IMR-90 (cell line): ENCODE measurements at regions not wholly inside any gene's neighbourhood (a gene's known extent, or its start where the extent isn't known, plus 50 kb on each side); places are given as distances from the start of the nearest gene placed in this dataset.

ENCODE experiments used
- ATAC-seq: fragments of 200-7000 bp; cut with Tn5 transposase; 2 replicates; pipeline ENCODE4 v1.9.1; 2020; ENCODE audit warnings: low read depth, mild to moderate bottlenecking, moderate library complexity
- BruUV-seq: library from RNA; stranded (reverse); fragments of 400-500 nt; replicated peaks from 2 replicates; lab custom pipeline; 2021; lab: Mats Ljungman, UMichigan
- CTCF ChIA-PET: fragments of 300-600 bp; formaldehyde crosslinking; extraction: SDS; loops from one replicate; lab custom pipeline; 2021; ENCODE audit warnings: antibody characterized with exemption; lab: Yijun Ruan, JAX
- POLR2A ChIA-PET: fragments of 300-600 bp; sonication (Branson Sonifier 250); formaldehyde crosslinking; loops from one replicate; lab custom pipeline; 2022; ENCODE audit warnings: antibody characterized with exemption; ENCODE audit not compliant: unreplicated experiment; lab: Charles Lee
- DNase-seq: peaks from one replicate; pipeline ENCODE4 v3.0.0; 2013
- H2AFZ ChIP-seq: replicated peaks from 2 replicates; pipeline ENCODE3; 2013; ENCODE audit warnings: low read length, mild to moderate bottlenecking; ENCODE audit not compliant: poor library complexity
- H2AK5ac ChIP-seq: 2 replicates; pipeline ENCODE4 v1.6.1; 2013; ENCODE audit warnings: low read depth, low read length, inconsistent platforms
- H2AK9ac ChIP-seq: replicated peaks from 2 replicates; pipeline ENCODE3; 2013; ENCODE audit warnings: mild to moderate bottlenecking, low read depth, low read length, moderate library complexity; ENCODE audit not compliant: poor library complexity
- H2BK120ac ChIP-seq: 2 replicates; pipeline ENCODE4 v1.6.1; 2013; ENCODE audit warnings: low read depth, low read length, inconsistent platforms
- H2BK15ac ChIP-seq: 3 replicates; pipeline ENCODE4 v1.6.1; 2013; ENCODE audit warnings: low read depth, low read length, inconsistent platforms
- H2BK20ac ChIP-seq: 2 replicates; pipeline ENCODE4 v1.6.1; 2013; ENCODE audit warnings: low read depth, mild to moderate bottlenecking, inconsistent platforms, low read length, moderate library complexity
- H2BK5ac ChIP-seq: 2 replicates; pipeline ENCODE4 v1.6.1; 2013; ENCODE audit warnings: mild to moderate bottlenecking, low read depth, low read length, inconsistent platforms; ENCODE audit not compliant: poor library complexity, severe bottlenecking
- H3K14ac ChIP-seq: replicated peaks from 2 replicates; pipeline ENCODE4 v1.6.1; 2013; ENCODE audit warnings: low read depth, low read length, inconsistent platforms
- H3K18ac ChIP-seq: 2 replicates; pipeline ENCODE4 v1.6.1; 2013; ENCODE audit warnings: low read depth, low read length, control low read depth
- H3K23ac ChIP-seq: 2 replicates; pipeline ENCODE4 v1.6.1; 2013; ENCODE audit warnings: low read depth, low read length, inconsistent platforms
- H3K27ac ChIP-seq: 2 replicates; pipeline ENCODE4 v1.5.1; 2013; ENCODE audit warnings: mild to moderate bottlenecking, control low read depth, low read length; ENCODE audit not compliant: insufficient read depth
- H3K27me3 ChIP-seq: 2 replicates; pipeline ENCODE4 v1.6.1; 2013; ENCODE audit warnings: low read length; ENCODE audit not compliant: control insufficient read depth, insufficient read depth
- H3K36me3 ChIP-seq: 2 replicates; pipeline ENCODE4 v1.6.1; 2013; ENCODE audit warnings: low read length, mixed read lengths; ENCODE audit not compliant: control insufficient read depth, insufficient read depth
- H3K4ac ChIP-seq: 2 replicates; pipeline ENCODE4 v1.6.1; 2013; ENCODE audit warnings: low read depth, low read length, inconsistent platforms
- H3K4me1 ChIP-seq: 2 replicates; pipeline ENCODE4 v1.6.1; 2013; ENCODE audit warnings: low read length, mixed read lengths; ENCODE audit not compliant: control insufficient read depth, insufficient read depth
- H3K4me2 ChIP-seq: 2 replicates; pipeline ENCODE4 v1.6.1; 2013; ENCODE audit warnings: low read depth, mild to moderate bottlenecking, control low read depth, low read length, moderate library complexity
- H3K4me3 ChIP-seq: 2 replicates; pipeline ENCODE4 v1.5.1; 2013; ENCODE audit warnings: low read depth, mild to moderate bottlenecking, control low read depth, low read length, moderate library complexity; ENCODE audit not compliant: insufficient read depth
- H3K56ac ChIP-seq: 2 replicates; pipeline ENCODE4 v1.6.1; 2013; ENCODE audit warnings: low read length, inconsistent platforms; ENCODE audit not compliant: insufficient read depth; ENCODE audit errors: extremely low read depth
- H3K79me1 ChIP-seq, 2 experiments: 2 replicates each; pipeline ENCODE4 v1.6.1; 2013; ENCODE audit warnings: low read length in 2 of 2, inconsistent platforms in 1 of 2, low read depth in 1 of 2
- H3K9ac ChIP-seq: 2 replicates; pipeline ENCODE4 v1.6.1; 2013; ENCODE audit warnings: low read depth, low read length, control low read depth
- H3K9me1 ChIP-seq: 2 replicates; pipeline ENCODE4 v1.6.1; 2013; ENCODE audit warnings: low read length, inconsistent platforms; ENCODE audit not compliant: insufficient read depth
- H3K9me3 ChIP-seq: 2 replicates; pipeline ENCODE4 v1.6.1; 2013; ENCODE audit warnings: low read length; ENCODE audit not compliant: control insufficient read depth, insufficient read depth
- H4K20me1 ChIP-seq: 2 replicates; pipeline ENCODE4 v1.6.1; 2013; ENCODE audit warnings: low read length, inconsistent platforms; ENCODE audit not compliant: insufficient read depth
- H4K5ac ChIP-seq: 2 replicates; pipeline ENCODE4 v1.6.1; 2013; ENCODE audit warnings: mild to moderate bottlenecking, low read depth, low read length, control low read depth
- H4K8ac ChIP-seq, 2 experiments: 2 replicates each; pipeline ENCODE4 v1.6.1; 2013; ENCODE audit warnings: low read depth in 2 of 2, low read length in 2 of 2, control low read depth in 1 of 2, inconsistent platforms in 1 of 2
- H4K91ac ChIP-seq: 2 replicates; pipeline ENCODE4 v1.6.1; 2013; ENCODE audit warnings: low read depth, low read length, inconsistent platforms; ENCODE audit not compliant: insufficient read depth
- BHLHE40 ChIP-seq: fragments of 150-350 bp; IDR thresholded peaks from 2 replicates; pipeline ENCODE4 v1.6.1; 2016; ENCODE audit warnings: mild to moderate bottlenecking, low read depth, low read length
- CEBPB ChIP-seq: IDR thresholded peaks from 2 replicates; pipeline ENCODE4 v1.6.1; 2012; ENCODE audit warnings: low read depth, low read length, improper control_type of control experiment
- CHD1 ChIP-seq: IDR thresholded peaks from 2 replicates; pipeline ENCODE4 v1.6.1; 2012; ENCODE audit warnings: low read depth, low read length, improper control_type of control experiment
- FOS ChIP-seq: fragments of 150-350 bp; IDR thresholded peaks from 2 replicates; pipeline ENCODE4 v1.6.1; 2016; ENCODE audit warnings: low read depth, low read length
- MAFK ChIP-seq: IDR thresholded peaks from 2 replicates; pipeline ENCODE4 v1.6.1; 2012; ENCODE audit warnings: low read depth, low read length, improper control_type of control experiment
- MAZ ChIP-seq: IDR thresholded peaks from 2 replicates; pipeline ENCODE4 v1.6.1; 2012; ENCODE audit warnings: low read depth, mild to moderate bottlenecking, low read length, improper control_type of control experiment, moderate library complexity, borderline replicate concordance
- MXI1 ChIP-seq: IDR thresholded peaks from 2 replicates; pipeline ENCODE4 v1.6.1; 2012; ENCODE audit warnings: low read depth, mild to moderate bottlenecking, low read length, moderate library complexity, borderline replicate concordance
- NFE2L2 ChIP-seq: fragments of 150-350 bp; IDR thresholded peaks from 2 replicates; pipeline ENCODE4 v1.6.1; 2016; ENCODE audit warnings: low read depth, mild to moderate bottlenecking, low read length
- POLR2A ChIP-seq: IDR thresholded peaks from 2 replicates; pipeline ENCODE4 v1.6.1; 2012; ENCODE audit warnings: mild to moderate bottlenecking, low read depth, low read length
- RAD21 ChIP-seq: IDR thresholded peaks from 2 replicates; pipeline ENCODE4 v1.6.1; 2012; ENCODE audit warnings: low read length, improper control_type of control experiment
- RCOR1 ChIP-seq: IDR thresholded peaks from 2 replicates; pipeline ENCODE4 v1.6.1; 2012; ENCODE audit warnings: mild to moderate bottlenecking, low read length, improper control_type of control experiment; ENCODE audit not compliant: insufficient replicate concordance
- RFX5 ChIP-seq: IDR thresholded peaks from 2 replicates; pipeline ENCODE4 v1.8.0; 2012; ENCODE audit warnings: low read depth, mild to moderate bottlenecking, low read length, moderate library complexity
- SMC3 ChIP-seq: fragments of 150-350 bp; IDR thresholded peaks from 2 replicates; pipeline ENCODE4 v1.6.1; 2016; ENCODE audit warnings: low read depth, mild to moderate bottlenecking, antibody characterized with exemption, low read length, moderate library complexity
- WGBS, 2 experiments: methylation state at CpG; one replicate each; pipeline versions ENCODE4 v1.1.5 to v1.1.7; 2013; ENCODE audit warnings: missing lambda C conversion rate in 2 of 2; ENCODE audit not compliant: insufficient read length in 1 of 2; ENCODE audit errors: extremely low coverage in 2 of 2; 5-methylcytosine and 5-hydroxymethylcytosine counted together
- dilution Hi-C: fragments of 300-500 bp; cut with HindIII; formaldehyde crosslinking; loops from one replicate; pipeline ENCODE4 v1.14.3; 2018; ENCODE audit warnings: low sequenced_read_pairs; ENCODE audit not compliant: unreplicated experiment
- in situ Hi-C: fragments of 300-500 bp; cut with MboI; formaldehyde crosslinking; loops from 3 replicates; pipeline ENCODE4 v1.14.3; 2019; ENCODE audit warnings: low sequenced_read_pairs, inconsistent platforms, mixed read lengths
- intact Hi-C: fragments of 100-400 bp; cut with micrococcal nuclease; formaldehyde crosslinking; loops from 2 replicates; pipeline ENCODE4 v1.10.0; 2022
- TF ChIP-seq, protein P1 (sequence below): fragments of 150-350 bp; IDR thresholded peaks from 2 replicates; pipeline ENCODE4 v1.6.1; 2017; ENCODE audit warnings: mild to moderate bottlenecking, antibody characterized with exemption, low read length, low read depth
- TF ChIP-seq, protein P2 (sequence below): fragments of 150-350 bp; IDR thresholded peaks from 2 replicates; pipeline ENCODE4 v1.6.1; 2016; ENCODE audit warnings: low read depth, mild to moderate bottlenecking, low read length, moderate library complexity, borderline replicate concordance
- TF ChIP-seq, protein P3 (sequence below): conservative IDR thresholded peaks from 2 replicates; pipeline ENCODE4 v1.5.1; 2012; ENCODE audit warnings: mild to moderate bottlenecking, low read depth, low read length, improper control_type of control experiment

DNA sequence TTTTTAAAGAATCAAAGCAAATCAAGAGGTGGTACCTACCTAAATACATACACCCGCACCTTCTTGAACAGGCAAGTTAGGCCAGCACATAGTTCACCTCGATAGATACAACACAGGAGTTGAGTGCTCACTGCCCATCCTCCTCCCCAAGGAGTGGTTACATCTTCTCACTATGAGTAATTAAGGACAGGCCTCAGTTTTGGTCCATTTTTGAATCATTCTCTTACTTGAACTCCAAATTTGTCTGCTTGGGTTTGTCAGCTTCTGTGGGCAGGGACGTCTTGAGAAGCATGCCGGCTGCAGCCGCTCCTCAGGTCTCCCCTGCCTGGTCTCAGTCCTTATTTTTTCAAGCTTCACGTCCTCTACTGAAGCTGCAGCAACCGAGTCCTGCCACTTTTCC lies 190.6 kb upstream of the RBPJ start:
- CTCF ChIA-PET = no interaction called here
- no TSS peak for BruUV-seq
- Histone ChIP-seq H2BK120ac (no peak overlapping the region), H2AK9ac (no peak overlapping the region), H4K91ac (no peak overlapping the region), H3K18ac (no peak overlapping the region), H2BK20ac (no peak overlapping the region), H2AFZ (no peak overlapping the region), H2AK5ac (no peak overlapping the region), H4K5ac (no peak overlapping the region), H3K14ac (no peak overlapping the region), H3K27me3 (no peaks in the 10 kb centered on the region), H3K36me3 (no peaks in the 10 kb centered on the region), H3K4me2 (no peak overlapping the region), H4K8ac (no peak overlapping the region), H4K20me1 (no peaks in the 10 kb centered on the region), H3K9me3 (no peaks in the 10 kb centered on the region), H3K23ac (no peak overlapping the region), H3K56ac (no peak overlapping the region), H3K4ac (no peak overlapping the region), H3K79me1 (no peaks in the 10 kb centered on the region), H3K9ac (no peak overlapping the region), H3K4me1 (no peaks in the 10 kb centered on the region), H3K27ac (no peak overlapping the region), H2BK5ac (no peak overlapping the region), H3K4me3 (no peak overlapping the region), H2BK15ac (no peak overlapping the region), H3K9me1 (0 out of 2 replicates have a peak, but pooled peaks cover 3% of the 10 kb centered on the region)
- dilution Hi-C loops (no loop called here), in situ Hi-C loops (no loop called here), intact Hi-C loops (no loop called here)
- ATAC-seq = no peak
- WGBS, 2 experiments = 87% methylated on average over 5 of the region's 7 CpGs; no CpG with 5 or more reads in 1 of the 2 experiments
- POLR2A ChIA-PET = no interaction called here
- TF ChIP-seq MAFK (no peak), CHD1 (no peak), BHLHE40 (no peak), RCOR1 (no peak), RAD21 (no peak), SMC3 (no peak), NFE2L2 (no peak), CEBPB (no peak), MAZ (no peak), FOS (no peak), MXI1 (no peak), RFX5 (no peak), POLR2A (no peak)
- TF ChIP-seq, protein P1, sequence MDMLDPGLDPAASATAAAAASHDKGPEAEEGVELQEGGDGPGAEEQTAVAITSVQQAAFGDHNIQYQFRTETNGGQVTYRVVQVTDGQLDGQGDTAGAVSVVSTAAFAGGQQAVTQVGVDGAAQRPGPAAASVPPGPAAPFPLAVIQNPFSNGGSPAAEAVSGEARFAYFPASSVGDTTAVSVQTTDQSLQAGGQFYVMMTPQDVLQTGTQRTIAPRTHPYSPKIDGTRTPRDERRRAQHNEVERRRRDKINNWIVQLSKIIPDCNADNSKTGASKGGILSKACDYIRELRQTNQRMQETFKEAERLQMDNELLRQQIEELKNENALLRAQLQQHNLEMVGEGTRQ = no peak
- TF ChIP-seq, protein P2, sequence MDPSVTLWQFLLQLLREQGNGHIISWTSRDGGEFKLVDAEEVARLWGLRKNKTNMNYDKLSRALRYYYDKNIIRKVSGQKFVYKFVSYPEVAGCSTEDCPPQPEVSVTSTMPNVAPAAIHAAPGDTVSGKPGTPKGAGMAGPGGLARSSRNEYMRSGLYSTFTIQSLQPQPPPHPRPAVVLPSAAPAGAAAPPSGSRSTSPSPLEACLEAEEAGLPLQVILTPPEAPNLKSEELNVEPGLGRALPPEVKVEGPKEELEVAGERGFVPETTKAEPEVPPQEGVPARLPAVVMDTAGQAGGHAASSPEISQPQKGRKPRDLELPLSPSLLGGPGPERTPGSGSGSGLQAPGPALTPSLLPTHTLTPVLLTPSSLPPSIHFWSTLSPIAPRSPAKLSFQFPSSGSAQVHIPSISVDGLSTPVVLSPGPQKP = no peak
- TF ChIP-seq, protein P3, sequence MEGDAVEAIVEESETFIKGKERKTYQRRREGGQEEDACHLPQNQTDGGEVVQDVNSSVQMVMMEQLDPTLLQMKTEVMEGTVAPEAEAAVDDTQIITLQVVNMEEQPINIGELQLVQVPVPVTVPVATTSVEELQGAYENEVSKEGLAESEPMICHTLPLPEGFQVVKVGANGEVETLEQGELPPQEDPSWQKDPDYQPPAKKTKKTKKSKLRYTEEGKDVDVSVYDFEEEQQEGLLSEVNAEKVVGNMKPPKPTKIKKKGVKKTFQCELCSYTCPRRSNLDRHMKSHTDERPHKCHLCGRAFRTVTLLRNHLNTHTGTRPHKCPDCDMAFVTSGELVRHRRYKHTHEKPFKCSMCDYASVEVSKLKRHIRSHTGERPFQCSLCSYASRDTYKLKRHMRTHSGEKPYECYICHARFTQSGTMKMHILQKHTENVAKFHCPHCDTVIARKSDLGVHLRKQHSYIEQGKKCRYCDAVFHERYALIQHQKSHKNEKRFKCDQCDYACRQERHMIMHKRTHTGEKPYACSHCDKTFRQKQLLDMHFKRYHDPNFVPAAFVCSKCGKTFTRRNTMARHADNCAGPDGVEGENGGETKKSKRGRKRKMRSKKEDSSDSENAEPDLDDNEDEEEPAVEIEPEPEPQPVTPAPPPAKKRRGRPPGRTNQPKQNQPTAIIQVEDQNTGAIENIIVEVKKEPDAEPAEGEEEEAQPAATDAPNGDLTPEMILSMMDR = no peak
- DNase-seq = no peak
